MM.1S (cell line): ENCODE measurements at regions not wholly inside any gene's neighbourhood (a gene's known extent, or its start where the extent isn't known, plus 50 kb on each side); places are given as distances from the start of the nearest gene placed in this dataset.

Source experiments
- DNase-seq: peaks from one replicate; pipeline ENCODE4 v3.0.0-alpha.2; 2015
- H2AFZ ChIP-seq: fragments of 300-600 bp; sonication (generic); 2 replicates; pipeline ENCODE4 v1.6.0; 2016; ENCODE audit warnings: antibody characterized with exemption, low read length
- H3F3A ChIP-seq: fragments of 300-600 bp; sonication (generic); 2 replicates; pipeline ENCODE4 v1.6.1; 2016; ENCODE audit warnings: mild to moderate bottlenecking, antibody characterized with exemption, low read length, moderate library complexity, mixed read lengths; ENCODE audit not compliant: insufficient read depth
- H3K27ac ChIP-seq: fragments of 300-600 bp; sonication (generic); 2 replicates; pipeline ENCODE4 v1.5.1; 2016; ENCODE audit warnings: mild to moderate bottlenecking, low read length
- H3K27me3 ChIP-seq: fragments of 300-600 bp; sonication (generic); replicated peaks from 2 replicates; pipeline ENCODE4 v1.6.0; 2016; ENCODE audit warnings: low read length; ENCODE audit not compliant: insufficient read depth
- H3K36me3 ChIP-seq: fragments of 300-600 bp; sonication (generic); replicated peaks from 2 replicates; pipeline ENCODE4 v1.6.1; 2016; ENCODE audit warnings: mild to moderate bottlenecking, low read length, mixed read lengths; ENCODE audit not compliant: insufficient read depth
- H3K4me1 ChIP-seq: fragments of 300-600 bp; sonication (generic); 2 replicates; pipeline ENCODE4 v1.6.1; 2016; ENCODE audit warnings: low read length, mixed read lengths
- H3K4me2 ChIP-seq: fragments of 300-600 bp; sonication (generic); 2 replicates; pipeline ENCODE4 v1.6.0; 2016; ENCODE audit warnings: low read depth, low read length
- H3K4me3 ChIP-seq: fragments of 300-600 bp; sonication (generic); 2 replicates; pipeline ENCODE4 v1.5.1; 2016; ENCODE audit warnings: low read length, mixed read lengths
- H3K79me2 ChIP-seq: fragments of 300-600 bp; sonication (generic); 2 replicates; pipeline ENCODE4 v1.6.1; 2016; ENCODE audit warnings: mixed run types, low read length, mixed read lengths
- H3K9ac ChIP-seq: fragments of 300-600 bp; sonication (generic); 2 replicates; pipeline ENCODE4 v1.6.1; 2016; ENCODE audit warnings: low read length, mixed read lengths
- H3K9me2 ChIP-seq: fragments of 300-600 bp; sonication (generic); replicated peaks from 2 replicates; pipeline ENCODE4 v1.6.1; 2016; ENCODE audit warnings: mild to moderate bottlenecking, low read length, mixed read lengths; ENCODE audit not compliant: insufficient read depth
- H3K9me3 ChIP-seq: fragments of 300-600 bp; sonication (generic); replicated peaks from 2 replicates; pipeline ENCODE4 v1.6.1; 2016; ENCODE audit warnings: mild to moderate bottlenecking, low read length, mixed read lengths; ENCODE audit not compliant: insufficient read depth
- H4K20me1 ChIP-seq: fragments of 300-600 bp; sonication (generic); 2 replicates; pipeline ENCODE4 v1.6.1; 2016; ENCODE audit warnings: mild to moderate bottlenecking, low read length, moderate library complexity, mixed read lengths; ENCODE audit not compliant: insufficient read depth
- EZH2 ChIP-seq: fragments of 300-600 bp; sonication (generic); optimal IDR thresholded peaks from 2 replicates; pipeline ENCODE3; 2017; ENCODE audit warnings: low read depth, mild to moderate bottlenecking, antibody characterized with exemption, low read length, mixed read lengths
- EZH2phosphoT487 ChIP-seq: fragments of 300-600 bp; sonication (generic); IDR thresholded peaks from 2 replicates; pipeline ENCODE4 v1.6.1; 2018; ENCODE audit warnings: antibody characterized with exemption, low read length
- TF ChIP-seq, protein P1 (sequence below): fragments of 300-600 bp; sonication (generic); IDR thresholded peaks from 2 replicates; pipeline ENCODE4 v1.5.1; 2016; ENCODE audit warnings: antibody characterized with exemption, low read length, mixed read lengths

DNA sequence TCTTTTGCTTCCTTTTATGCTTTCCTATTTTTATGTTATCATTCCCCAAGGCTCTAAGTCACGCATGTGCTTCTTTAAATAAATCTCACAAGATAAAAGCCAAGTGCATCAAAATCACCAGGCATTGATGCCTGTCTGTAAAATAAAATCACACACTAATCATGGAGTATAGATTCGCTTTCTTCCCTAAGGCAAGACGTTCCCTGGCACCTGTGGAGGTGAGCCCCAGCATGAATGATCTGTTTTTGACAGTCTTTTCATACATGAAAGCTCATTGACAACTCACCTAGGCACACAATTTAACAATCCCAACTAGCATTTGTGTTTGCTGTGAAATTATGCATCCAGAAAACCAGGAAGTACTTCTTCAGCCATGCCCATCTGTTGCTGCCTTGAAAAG, 146.9 kb upstream of the DMAC1 start:
- Histone ChIP-seq H4K20me1 (no peaks in the 10 kb centered on the region), H2AFZ (no peak overlapping the region), H3K4me2 (no peak overlapping the region), H3K4me3 (no peak overlapping the region), H3K9me3 (no peaks in the 10 kb centered on the region), H3K79me2 (no peaks in the 10 kb centered on the region), H3K27ac (no peak overlapping the region), H3K36me3 (no peaks in the 10 kb centered on the region), H3F3A (no peaks in the 10 kb centered on the region), H3K27me3 (no peaks in the 10 kb centered on the region), H3K9me2 (no peaks in the 10 kb centered on the region), H3K4me1 (no peaks in the 10 kb centered on the region), H3K9ac (no peak overlapping the region)
- no peak for DNase-seq
- TF ChIP-seq EZH2phosphoT487 (no peak), EZH2 (no peak)
- TF ChIP-seq, protein P1, sequence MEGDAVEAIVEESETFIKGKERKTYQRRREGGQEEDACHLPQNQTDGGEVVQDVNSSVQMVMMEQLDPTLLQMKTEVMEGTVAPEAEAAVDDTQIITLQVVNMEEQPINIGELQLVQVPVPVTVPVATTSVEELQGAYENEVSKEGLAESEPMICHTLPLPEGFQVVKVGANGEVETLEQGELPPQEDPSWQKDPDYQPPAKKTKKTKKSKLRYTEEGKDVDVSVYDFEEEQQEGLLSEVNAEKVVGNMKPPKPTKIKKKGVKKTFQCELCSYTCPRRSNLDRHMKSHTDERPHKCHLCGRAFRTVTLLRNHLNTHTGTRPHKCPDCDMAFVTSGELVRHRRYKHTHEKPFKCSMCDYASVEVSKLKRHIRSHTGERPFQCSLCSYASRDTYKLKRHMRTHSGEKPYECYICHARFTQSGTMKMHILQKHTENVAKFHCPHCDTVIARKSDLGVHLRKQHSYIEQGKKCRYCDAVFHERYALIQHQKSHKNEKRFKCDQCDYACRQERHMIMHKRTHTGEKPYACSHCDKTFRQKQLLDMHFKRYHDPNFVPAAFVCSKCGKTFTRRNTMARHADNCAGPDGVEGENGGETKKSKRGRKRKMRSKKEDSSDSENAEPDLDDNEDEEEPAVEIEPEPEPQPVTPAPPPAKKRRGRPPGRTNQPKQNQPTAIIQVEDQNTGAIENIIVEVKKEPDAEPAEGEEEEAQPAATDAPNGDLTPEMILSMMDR = no peak

DNA sequence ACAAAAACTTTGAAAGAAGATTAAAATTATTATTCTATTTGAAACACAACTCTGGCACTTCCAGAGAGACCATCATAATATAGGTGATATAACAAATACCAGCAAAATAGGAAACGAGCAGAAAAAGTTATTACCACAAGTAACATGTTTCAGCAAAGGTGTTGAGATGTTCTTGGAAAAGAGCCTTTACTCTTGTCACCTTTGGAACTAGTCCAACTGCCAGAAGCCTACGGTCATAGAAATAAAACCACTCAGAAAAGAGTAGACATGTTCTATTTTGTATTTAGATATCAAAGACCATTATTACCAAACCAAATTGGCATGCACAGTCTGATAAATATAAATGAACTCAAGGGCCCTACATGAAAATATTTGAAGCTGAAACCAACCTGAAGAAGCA, 145.0 kb upstream of the DMAC1 start:
- Histone ChIP-seq H3K79me2 (no peaks in the 10 kb centered on the region), H3K9ac (no peak overlapping the region), H3K9me3 (no peaks in the 10 kb centered on the region), H3K27me3 (no peaks in the 10 kb centered on the region), H3K27ac (no peak overlapping the region), H3K4me3 (no peak overlapping the region), H4K20me1 (no peaks in the 10 kb centered on the region), H3K9me2 (no peaks in the 10 kb centered on the region), H2AFZ (no peak overlapping the region), H3F3A (no peaks in the 10 kb centered on the region), H3K4me1 (no peaks in the 10 kb centered on the region), H3K36me3 (no peaks in the 10 kb centered on the region), H3K4me2 (no peak overlapping the region)
- TF ChIP-seq, protein P1 = no peak
- TF ChIP-seq EZH2 (no peak), EZH2phosphoT487 (no peak)
- no peak for DNase-seq

DNA sequence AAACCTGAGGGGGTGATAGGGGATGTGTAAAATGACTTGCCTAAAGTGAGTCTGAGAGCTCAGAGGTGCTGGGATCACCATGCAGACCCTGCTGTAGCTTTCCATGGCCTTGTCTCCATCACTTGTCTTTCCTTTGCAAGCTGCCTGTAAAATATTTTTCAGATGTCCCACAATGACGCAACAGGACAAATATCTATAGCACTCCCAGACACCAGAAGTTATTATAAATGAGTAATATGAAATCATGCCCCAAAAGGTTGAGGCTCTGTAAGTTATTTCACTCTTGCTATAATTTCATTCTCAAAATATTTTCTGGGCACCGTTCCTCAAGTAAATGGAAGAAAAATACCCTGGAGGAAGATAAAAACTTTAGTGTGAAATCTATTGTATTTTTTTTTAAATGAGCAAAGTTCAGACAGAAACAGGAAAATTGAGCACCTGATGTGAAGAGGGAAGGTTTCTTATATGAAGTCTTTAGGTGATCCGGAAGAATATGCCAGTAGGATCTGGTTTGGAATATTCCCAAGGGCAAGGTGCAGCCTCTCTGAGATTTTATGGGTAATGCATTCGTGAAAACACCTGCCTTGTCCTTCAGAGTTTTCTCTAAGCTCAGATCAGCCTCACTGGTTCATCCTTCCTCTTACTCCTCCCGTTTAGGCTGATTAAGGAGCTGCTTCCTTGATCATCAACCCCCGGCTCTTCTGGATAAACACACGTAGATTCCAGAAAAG, 138.3 kb upstream of the DMAC1 start:
- no peaks in the 10 kb centered on the region for H3K27me3 ChIP-seq
- DNase-seq = no peak
- H2AFZ ChIP-seq = no peak overlapping the region
- H4K20me1 ChIP-seq = no peaks in the 10 kb centered on the region
- H3K36me3 ChIP-seq = no peaks in the 10 kb centered on the region
- H3K4me3 ChIP-seq = no peak overlapping the region
- H3K4me2 ChIP-seq = no peak overlapping the region
- H3K79me2 ChIP-seq = no peaks in the 10 kb centered on the region
- TF ChIP-seq, protein P1 = no peak
- TF ChIP-seq EZH2 (no peak), EZH2phosphoT487 (no peak)
- no peak overlapping the region for H3K9ac ChIP-seq
- peaks cover 11% of the 10 kb centered on the region for H3K4me1 ChIP-seq
- no peaks in the 10 kb centered on the region for H3K9me2 ChIP-seq
- H3F3A ChIP-seq = 0 out of 2 replicates have a peak, but pooled peaks cover 10% of the 10 kb centered on the region
- H3K9me3 ChIP-seq = no peaks in the 10 kb centered on the region
- H3K27ac ChIP-seq = no peak overlapping the region
